ENCODE measurements at regions not wholly inside any gene's neighbourhood (a gene's known extent, or its start where the extent isn't known, plus 50 kb on each side); places are given as distances from the start of the nearest gene placed in this dataset.

DNA sequence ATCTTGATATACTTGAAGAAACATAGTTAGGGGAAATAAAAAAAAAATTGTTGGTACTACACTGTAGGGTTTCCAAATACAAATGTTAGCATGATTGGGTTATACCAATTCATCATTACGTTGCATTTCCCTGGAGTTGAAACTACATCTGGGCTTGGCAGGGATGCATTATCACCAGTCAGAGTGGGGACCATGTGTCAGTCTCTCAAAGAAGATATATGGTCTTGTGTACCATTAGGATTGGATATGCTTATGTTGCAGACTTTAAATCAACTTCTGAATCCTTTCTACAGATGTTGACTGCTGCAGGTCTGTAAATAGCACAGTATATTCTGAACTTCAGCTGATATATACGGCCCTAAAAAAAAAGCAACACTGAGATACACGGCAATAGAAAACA, 188.5 kb downstream of the SLIT2 start:
- no peak overlapping the region for H3K27ac ChIP-seq
- no peak overlapping the region for H3K4me3 ChIP-seq

DNA sequence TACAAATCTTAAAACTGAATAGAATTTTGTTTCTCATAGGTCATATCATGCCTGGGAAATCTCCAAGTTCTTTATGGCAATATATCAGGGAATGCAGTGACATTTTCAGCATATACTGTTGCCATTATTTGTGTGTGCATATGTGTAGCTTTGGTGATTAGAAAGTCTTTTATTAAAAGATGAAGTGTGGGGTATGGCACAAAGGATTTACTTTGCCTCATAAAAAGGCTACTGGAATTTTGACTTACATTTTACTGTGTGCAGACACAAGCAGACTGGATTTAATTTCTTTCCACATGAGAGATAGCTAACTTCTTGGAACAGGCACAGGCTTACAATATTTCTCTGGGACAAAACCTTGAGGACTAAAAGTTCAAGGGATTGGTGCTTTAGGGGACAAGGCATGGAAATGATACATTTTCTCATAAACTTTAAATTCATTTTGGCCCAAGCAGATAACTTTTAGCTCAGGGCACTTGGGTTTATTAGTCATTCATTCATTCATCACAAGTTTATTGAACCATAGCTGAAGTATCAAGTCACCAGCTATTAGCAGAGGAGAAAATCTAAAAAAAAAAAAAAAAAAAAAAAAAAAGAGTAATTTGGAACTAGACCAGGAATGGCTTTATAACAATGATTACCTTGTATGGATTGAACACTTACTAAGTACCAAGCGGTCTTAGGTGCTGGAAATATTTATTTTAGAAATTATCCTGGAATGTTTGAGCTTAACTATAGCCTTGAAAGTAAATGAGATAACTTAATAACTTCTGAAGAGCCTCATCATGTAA, 191.5 kb downstream of the SLIT2 start:
- Histone ChIP-seq H3K4me3 (no peak overlapping the region), H3K27ac (no peak overlapping the region)

DNA sequence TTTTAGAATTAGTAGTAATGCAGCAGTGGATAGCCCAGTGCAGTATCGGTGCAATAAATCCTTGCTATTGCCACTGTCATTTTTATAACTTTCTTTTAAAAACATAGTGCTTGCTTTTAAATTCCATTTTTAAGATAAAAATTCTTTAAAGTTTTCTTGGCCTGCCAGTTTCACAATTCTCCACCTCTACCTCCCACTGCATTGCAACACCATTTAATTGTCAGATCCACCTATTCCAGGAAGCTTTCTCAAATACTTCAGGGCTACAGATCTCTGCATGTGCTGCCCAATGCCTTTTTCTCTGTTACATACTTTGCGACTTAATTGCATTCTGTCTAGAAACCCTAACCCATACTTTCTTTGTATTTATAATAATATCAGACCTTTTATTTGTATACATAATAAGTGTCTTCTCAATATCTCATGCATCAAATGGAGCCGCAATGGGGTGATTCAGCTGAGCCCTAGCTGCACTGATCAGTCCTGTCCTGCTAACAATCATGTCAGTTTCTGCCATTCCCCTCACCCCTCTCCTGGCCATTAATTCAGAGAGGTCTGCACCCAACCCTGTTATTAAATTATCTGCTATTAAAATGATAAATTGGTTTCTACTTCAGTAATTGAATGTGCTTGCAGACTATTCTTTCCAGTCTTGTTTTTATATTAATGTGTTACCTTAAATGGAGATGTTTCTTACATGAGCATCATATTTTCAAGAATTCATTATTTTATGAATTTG, 193.1 kb downstream of the SLIT2 start:
- no peak overlapping the region for H3K27ac ChIP-seq
- H3K4me3 ChIP-seq = no peak overlapping the region

DNA sequence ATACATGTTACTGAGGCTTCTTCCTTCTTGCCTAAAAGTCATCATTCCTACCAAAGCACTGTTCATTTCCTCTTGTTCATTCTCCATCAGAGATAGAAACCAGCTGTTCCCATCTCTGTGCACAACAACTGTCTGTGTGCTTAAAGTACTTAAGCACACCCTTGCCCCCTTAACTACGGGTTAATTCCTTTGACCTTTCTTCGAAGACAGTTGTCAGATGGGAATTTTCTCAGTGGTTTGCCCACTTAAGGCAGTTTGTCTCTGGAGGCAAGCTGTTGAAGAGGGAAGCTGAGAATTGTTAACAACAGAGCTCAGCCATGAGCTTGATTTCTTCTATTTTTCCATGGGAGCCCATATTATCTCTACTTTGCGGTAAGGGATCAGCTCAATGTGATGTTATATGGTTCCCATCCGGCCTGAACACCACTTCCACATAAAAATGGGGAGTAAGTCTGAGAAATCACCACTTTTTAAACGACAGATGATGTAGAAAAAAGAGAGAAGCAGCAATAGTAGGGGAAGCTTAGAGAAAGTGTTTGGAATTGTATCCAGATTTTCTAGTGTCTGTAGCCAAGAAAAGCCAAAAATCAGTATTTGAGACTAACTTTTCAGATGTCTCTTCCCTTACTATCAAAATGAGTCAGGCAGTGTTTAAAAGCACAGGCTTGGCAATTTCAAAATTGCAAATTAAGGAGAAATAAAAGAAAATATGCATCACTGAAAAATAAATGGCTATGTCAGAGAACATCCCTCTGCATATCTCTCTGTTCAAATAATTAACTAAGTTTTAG, 194.4 kb downstream of the SLIT2 start:
- Histone ChIP-seq H3K27ac (no peak overlapping the region), H3K4me3 (no peak overlapping the region)

DNA sequence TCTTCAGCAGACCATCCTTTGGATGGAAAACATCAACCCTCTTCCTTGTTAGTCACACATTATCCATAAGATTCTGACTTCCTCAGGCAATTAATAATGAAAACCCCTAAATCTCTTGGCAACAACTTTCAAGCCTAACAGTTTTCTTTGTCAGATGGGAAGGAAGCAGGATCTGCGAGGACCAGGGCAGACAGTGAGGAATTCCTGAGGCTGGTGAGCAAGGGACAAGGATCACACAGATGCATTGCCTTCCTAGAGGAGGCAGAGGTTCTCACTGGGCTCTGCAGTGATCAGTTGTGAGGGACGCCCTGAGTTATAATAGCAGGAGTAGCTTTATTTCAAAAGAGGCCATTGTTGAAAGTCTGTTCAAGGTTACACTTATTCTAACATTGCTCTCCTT, 195.4 kb downstream of the SLIT2 start:
- no peak overlapping the region for H3K27ac ChIP-seq
- no peak overlapping the region for H3K4me3 ChIP-seq

DNA sequence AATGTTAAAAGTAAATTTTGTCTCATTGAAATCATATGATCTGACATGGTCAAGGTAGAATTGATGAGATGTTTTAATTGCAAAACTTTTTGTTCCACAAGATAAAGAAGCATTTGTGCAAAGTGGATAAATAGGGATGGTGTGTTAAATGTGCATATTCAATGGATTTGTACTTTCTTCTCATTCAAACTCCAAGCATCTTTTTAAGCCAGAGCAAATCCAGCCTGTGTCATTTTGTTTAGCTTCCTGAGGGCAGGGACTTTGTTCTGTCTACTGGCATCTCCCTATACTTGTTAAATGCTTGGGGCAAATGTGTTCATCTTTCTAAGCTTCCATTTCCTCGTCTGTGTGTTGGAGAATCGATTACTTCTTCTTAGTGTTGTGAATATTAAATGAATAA, 200.3 kb downstream of the SLIT2 start:
- Histone ChIP-seq H3K4me3 (no peak overlapping the region), H3K27ac (no peak overlapping the region)

DNA sequence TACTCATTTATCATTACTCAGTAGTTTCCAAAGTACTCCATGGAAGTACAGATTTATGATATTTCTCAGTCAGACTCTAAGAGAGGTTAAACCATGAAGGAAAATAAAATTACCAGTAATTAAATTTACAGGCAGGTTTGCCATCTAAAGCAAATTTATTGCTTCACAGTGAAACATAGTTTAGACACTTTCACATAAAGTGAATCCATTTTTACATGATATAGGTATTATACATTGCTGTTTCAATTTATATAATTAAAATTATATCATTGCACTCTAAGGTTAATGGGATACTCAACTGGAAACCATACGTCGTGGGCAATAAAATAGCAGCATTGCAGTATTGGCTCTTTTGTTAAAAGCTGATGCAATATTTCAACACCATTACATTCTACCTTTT, 202.8 kb downstream of the SLIT2 start:
- no peak overlapping the region for H3K4me3 ChIP-seq
- no peak overlapping the region for H3K27ac ChIP-seq

DNA sequence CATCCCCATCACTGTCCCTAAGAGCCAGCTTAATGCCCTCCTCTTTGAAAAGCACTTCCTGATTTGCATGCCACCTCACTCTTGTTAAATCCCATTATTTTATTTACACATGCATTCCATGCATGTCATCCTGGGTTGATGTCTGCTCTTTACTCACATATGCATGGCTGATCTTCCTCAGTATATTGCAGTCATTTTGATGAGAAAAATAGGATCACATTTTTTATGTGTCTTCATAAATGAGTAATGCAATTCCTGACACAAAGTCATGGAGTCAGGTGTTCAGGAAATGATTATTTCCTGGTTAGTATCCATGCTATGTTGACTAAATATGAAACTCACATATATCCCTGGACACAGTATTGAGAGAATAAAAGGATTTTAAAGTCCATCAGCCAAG, 204.7 kb downstream of the SLIT2 start:
- Histone ChIP-seq H3K27ac (no peak overlapping the region), H3K4me3 (no peak overlapping the region)

DNA sequence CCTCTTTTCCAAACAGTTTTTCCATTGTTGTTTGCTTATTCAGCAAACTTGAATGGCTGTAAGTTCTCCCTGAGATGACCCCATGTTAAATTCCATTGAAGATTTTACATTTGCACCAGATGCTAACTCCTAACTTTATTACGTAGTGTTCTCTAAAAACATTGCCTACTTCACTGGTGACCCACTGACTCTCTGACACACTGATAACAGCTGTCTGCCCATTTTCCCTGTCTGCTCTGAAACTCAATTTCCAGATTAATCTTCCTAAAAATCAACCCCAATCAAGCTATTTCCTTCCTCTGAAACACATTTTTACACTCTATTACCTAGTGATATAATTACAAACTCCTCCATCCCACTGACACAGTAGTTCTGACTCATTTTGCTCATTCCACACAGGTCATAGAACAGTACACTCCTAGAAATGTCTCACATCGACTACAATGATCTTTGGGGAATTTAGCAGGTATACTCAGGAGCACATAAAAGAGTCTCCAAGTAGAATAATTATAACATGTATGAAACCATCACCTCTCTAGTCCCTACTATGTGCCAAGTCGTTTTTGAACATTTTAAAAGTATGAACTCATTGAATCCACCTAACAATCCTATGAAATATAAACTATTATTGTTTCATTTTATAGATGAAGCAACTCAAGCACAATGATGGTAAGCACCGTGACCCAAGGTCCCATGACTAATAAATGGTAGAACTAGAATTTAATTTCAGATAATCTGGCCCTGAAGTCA, 210.9 kb downstream of the SLIT2 start:
- Histone ChIP-seq H3K27ac (no peak overlapping the region), H3K4me3 (no peak overlapping the region)

DNA sequence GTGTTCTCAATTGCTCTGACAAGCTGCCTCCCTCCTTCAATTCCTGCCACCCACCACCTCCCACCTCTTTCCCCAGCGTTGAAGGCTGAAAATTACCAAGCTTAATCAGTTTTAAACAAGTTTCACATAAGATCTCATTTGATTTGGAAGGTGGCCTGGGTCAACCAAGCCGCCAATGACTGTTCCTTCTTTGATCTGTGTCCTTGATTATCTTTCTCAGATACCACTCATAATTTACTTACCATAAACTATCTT, 211.4 kb downstream of the SLIT2 start:
- no peak overlapping the region for H3K27ac ChIP-seq

DNA sequence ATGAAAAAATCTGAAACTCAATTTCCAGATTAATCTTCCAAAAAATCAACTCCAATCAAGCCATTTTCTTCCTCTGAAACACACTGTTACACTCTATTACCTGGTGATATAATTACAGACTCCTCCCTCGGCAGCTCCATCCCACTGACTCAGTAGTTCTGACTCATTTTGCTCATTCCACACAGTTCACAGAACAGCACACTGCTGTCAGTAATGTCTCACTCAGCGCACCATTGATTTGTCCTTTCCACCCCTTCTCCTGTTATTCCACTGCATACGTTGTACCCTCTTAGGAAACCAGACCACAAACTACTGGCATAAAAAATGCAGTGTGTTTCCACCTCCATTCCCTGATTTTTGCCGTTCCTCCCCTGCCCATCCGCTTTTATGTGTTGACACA, 212.7 kb downstream of the SLIT2 start:
- H3K27ac ChIP-seq = no peak overlapping the region
- no peak overlapping the region for H3K4me3 ChIP-seq

More for the DNA sequence above, 211.4 kb downstream of the SLIT2 start:
- H3K4me3 ChIP-seq = no peak overlapping the region

DNA sequence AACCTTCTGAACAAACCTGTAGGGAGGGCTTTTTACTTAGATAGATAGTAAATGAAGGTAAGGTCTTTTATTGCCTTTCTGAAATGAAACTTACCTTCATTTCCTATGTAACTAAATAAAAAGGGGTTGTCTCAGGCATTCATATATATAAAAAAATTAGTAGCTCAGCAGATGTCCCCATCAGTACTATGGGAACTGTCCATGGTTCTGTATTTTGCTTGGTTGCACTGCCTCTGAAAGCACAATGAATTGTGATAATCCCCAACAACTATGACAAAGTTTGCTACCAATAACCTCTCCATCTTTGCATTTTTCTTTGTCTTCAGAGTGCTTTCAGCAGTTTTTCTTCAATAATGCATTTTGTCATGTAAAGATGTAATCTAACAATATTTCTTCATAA, 222.4 kb downstream of the SLIT2 start:
- no peak overlapping the region for H3K4me3 ChIP-seq

DNA sequence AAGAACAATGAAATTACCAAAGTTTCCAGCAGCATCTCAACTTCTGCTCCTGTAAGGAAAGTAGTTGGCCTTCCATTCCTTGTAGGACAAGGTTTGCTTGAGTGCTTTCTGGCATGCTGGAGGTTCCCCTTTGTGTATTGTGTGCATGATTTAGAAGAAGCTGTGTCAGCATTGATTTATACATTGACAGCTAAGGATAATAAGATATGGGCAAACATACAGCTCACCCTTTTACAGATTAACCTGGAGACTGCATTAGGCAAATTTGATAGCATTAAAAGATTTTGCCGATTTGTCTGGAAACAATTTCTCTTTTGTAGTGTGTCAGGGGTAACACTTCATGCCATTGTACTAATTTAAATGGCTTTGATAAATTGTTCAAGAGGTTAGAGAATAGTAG, 221.8 kb upstream of the PACRGL start:
- H3K4me3 ChIP-seq = no peak overlapping the region
- H3K27ac ChIP-seq = no peak overlapping the region

More for the DNA sequence above, 222.4 kb downstream of the SLIT2 start:
- H3K27ac ChIP-seq = no peak overlapping the region

DNA sequence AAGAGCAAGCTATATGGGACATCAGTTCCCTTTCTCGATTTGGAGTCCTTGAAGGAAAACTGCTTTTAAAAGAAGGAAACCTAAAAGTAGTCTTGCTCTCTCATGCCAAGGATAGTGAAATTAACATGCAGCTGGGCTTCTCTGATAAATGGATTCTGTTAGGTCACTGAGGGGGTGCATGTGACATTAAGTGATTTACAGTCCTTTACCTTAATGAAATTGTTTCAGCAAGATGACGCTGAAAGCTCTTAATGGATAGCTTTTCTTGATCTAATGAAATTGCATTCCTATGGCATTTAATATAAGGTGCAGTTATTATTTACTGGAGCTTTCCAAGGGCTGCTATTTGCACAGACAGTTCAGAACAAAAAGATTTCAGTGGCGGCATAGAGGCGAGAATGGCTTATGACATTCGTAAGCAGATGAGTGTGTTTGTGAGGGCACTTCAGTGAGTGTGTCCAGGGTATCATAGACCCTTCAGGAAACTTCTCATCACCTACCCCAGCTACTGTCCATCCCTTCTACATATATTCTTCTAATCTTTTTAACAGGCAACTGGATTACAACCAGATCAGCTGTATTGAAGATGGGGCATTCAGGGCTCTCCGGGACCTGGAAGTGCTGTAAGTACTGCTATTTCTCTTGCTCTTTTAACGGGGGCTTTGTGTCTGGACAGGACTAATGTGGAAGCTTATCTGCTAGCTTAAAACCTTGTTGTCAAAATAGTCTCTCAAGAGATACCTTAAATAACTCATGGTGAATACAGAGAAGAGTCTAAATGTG, 219.9 kb upstream of the PACRGL start:
- Histone ChIP-seq H3K4me3 (no peak overlapping the region), H3K27ac (no peak overlapping the region)

DNA sequence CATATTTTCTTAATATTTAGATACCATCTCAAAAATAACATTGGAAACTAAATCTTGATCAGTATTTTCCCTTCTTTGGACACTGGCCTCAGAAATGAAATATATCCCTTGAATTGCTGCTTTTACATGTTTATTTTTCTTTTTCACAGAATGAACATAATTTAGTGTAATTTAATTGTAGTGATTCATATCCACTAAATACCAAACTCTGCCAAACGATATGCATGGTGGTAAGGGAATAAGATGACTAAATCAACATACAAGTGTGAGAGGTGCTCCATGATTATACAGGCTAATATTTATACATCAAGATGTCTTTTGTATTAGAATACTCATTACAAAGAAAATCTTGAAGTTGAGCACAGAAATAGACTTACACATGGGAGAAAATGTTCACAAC, 216.8 kb upstream of the PACRGL start:
- Histone ChIP-seq H3K27ac (no peak overlapping the region), H3K4me3 (no peak overlapping the region)

DNA sequence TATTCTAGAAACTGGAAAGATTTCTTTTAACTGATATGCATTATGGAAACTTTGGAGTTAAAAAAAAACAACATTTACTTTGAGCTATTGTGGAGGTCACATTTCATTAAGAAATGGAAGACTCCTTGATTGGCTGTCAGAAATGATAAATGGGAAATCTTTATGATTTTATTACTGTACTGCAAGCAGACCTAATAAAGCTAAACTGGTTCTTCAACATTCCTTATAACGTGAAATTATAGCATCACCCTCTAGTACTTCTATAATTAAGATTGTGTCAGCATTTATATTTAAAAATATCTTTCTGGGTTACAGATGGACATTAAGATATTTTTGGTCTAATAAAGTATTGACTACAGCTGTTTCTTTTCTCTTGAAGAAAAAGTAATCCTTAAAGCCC, 213.8 kb upstream of the PACRGL start:
- Histone ChIP-seq H3K27ac (no peak overlapping the region), H3K4me3 (no peak overlapping the region)

DNA sequence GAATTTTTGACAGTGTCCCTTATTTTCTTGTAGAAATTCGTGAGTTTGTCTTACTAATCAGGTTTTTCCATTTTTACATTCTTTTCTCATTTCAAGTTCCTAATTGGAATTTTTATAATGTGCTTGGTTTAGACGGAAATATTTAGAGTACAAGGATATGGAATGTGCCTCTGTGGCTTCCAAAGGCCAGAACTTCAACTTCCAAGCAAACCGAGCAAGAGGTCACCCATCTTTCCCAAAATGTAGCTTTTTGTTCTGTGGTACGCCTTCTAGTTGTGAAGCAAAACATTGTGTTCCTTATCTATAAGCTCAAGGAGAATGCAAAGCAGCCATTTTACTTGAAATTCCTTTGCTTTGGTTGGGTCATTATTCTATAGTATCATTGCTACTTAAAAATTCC, 212.8 kb upstream of the PACRGL start:
- Histone ChIP-seq H3K27ac (no peak overlapping the region), H3K4me3 (no peak overlapping the region)

DNA sequence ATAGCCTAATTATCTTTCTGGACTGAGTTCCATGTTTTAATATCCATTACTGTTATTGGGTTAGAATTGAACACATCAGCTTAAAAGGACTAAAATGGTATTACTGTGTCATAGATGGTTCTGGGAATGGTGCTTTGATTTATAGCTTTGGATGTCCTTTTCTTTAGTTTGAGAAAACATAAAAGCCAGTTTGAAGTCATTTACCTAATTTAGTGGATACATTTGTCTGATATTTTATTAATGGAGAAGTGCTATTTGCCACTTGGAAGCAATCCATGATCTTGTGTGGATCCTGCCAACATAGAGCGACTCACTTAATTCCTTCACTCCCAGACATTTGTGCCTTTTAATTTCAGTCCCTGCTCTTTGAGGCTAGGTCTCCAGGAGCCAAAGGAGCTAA, 212.4 kb upstream of the PACRGL start:
- H3K27ac ChIP-seq = no peak overlapping the region
- no peak overlapping the region for H3K4me3 ChIP-seq

DNA sequence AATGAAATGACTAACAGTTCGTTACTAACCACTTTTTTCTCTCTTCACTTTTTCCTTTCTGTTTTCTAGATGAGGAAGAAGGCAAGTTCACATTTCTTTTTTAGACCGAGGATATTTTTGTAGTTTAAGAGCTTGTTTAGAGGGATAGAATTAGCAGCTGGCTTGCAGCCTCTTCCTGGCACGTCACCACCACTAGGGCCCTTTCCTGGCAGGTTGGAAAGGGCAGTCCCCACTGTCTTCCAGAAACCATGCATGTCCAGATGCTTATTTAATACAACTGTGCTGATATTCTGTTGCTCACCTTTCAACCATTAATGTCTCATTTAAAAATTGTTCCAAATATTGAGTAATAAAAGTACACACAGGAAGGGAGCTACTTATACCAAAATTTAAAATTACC, 209.5 kb upstream of the PACRGL start:
- H3K27ac ChIP-seq = no peak overlapping the region
- H3K4me3 ChIP-seq = no peak overlapping the region
